Astrocyte (in vitro differentiated cells and primary cell): ENCODE measurements at regions not wholly inside any gene's neighbourhood (a gene's known extent, or its start where the extent isn't known, plus 50 kb on each side); places are given as distances from the start of the nearest gene placed in this dataset.

Experiments used
- DNase-seq: peaks from one replicate; pipeline ENCODE4 v3.0.0-alpha.2; 2010; ENCODE audit warnings: low read depth
- FAIRE-seq: peaks from 2 replicates; lab custom pipeline; 2011; peaks lifted over from hg19 to GRCh38; lab: Jason Lieb, UNC
- H2AFZ ChIP-seq: 2 replicates; pipeline ENCODE4 v1.6.0; 2012; ENCODE audit warnings: low read depth, low read length, inconsistent platforms
- H3K27ac ChIP-seq: 2 replicates; pipeline ENCODE4 v1.5.1; 2011; ENCODE audit warnings: low read depth, low read length, inconsistent platforms
- H3K27me3 ChIP-seq: 2 replicates; pipeline ENCODE4 v1.6.0; 2011; ENCODE audit warnings: low read length, inconsistent platforms; ENCODE audit not compliant: insufficient read depth
- H3K36me3 ChIP-seq: 2 replicates; pipeline ENCODE4 v1.5.1; 2011; ENCODE audit warnings: low read length, inconsistent platforms; ENCODE audit not compliant: insufficient read depth
- H3K4me1 ChIP-seq: 2 replicates; pipeline ENCODE4 v1.5.1; 2011; ENCODE audit warnings: low read length, inconsistent platforms; ENCODE audit not compliant: insufficient read depth
- H3K4me2 ChIP-seq: 2 replicates; pipeline ENCODE4 v1.6.0; 2012; ENCODE audit warnings: low read length, inconsistent platforms
- H3K4me3 ChIP-seq: 2 replicates; pipeline ENCODE4 v1.5.1; 2011; ENCODE audit warnings: low read depth, mild to moderate bottlenecking, low read length, inconsistent platforms; ENCODE audit not compliant: insufficient read depth
- H3K79me2 ChIP-seq: 2 replicates; pipeline ENCODE4 v1.6.0; 2012; ENCODE audit warnings: mild to moderate bottlenecking, low read length, inconsistent platforms; ENCODE audit not compliant: insufficient read depth
- H3K9ac ChIP-seq: 2 replicates; pipeline ENCODE4 v1.6.0; 2012; ENCODE audit warnings: mild to moderate bottlenecking, low read length, inconsistent platforms
- H3K9me3 ChIP-seq: 2 replicates; pipeline ENCODE4 v1.5.1; 2012; ENCODE audit warnings: low read depth, mild to moderate bottlenecking, low read length, inconsistent platforms; ENCODE audit not compliant: insufficient read depth
- H4K20me1 ChIP-seq: 2 replicates; pipeline ENCODE4 v1.6.0; 2012; ENCODE audit warnings: low read length, inconsistent platforms; ENCODE audit not compliant: insufficient read depth
- H3K27ac Mint-ChIP-seq: one replicate; pipeline ENCODE4 v1.8.0; 2021; ENCODE audit warnings: mild to moderate bottlenecking, mixed read lengths; ENCODE audit not compliant: unreplicated experiment
- H3K27me3 Mint-ChIP-seq: one replicate; pipeline ENCODE4 v1.8.0; 2021; ENCODE audit warnings: low read depth, mixed read lengths; ENCODE audit not compliant: unreplicated experiment
- H3K36me3 Mint-ChIP-seq: one replicate; pipeline ENCODE4 v1.8.0; 2021; ENCODE audit warnings: low read depth, mixed read lengths; ENCODE audit not compliant: unreplicated experiment
- H3K4me1 Mint-ChIP-seq: one replicate; pipeline ENCODE4 v1.8.0; 2021; ENCODE audit warnings: low read depth, mixed read lengths; ENCODE audit not compliant: unreplicated experiment
- H3K4me3 Mint-ChIP-seq: one replicate; pipeline ENCODE4 v1.8.0; 2021; ENCODE audit warnings: mild to moderate bottlenecking, moderate library complexity, mixed read lengths; ENCODE audit not compliant: unreplicated experiment
- H3K9me3 Mint-ChIP-seq: one replicate; pipeline ENCODE4 v1.8.0; 2021; ENCODE audit warnings: mild to moderate bottlenecking, mixed read lengths; ENCODE audit not compliant: unreplicated experiment
- CTCF ChIP-seq: IDR thresholded peaks from 2 replicates; pipeline ENCODE4 v1.5.1; 2011; ENCODE audit warnings: low read depth, mild to moderate bottlenecking, inconsistent platforms, low read length, moderate library complexity; ENCODE audit not compliant: insufficient read depth
- EZH2 ChIP-seq: IDR thresholded peaks from 2 replicates; pipeline ENCODE4 v1.6.1; 2012; ENCODE audit warnings: mild to moderate bottlenecking, low read length, inconsistent platforms; ENCODE audit not compliant: insufficient read depth

- Histone ChIP-seq H2AFZ (no peak overlapping the region), H3K9me3 (no peaks in the 10 kb centered on the region), H3K79me2 (no peaks in the 10 kb centered on the region), H3K4me2 (no peak overlapping the region), H3K9ac (no peak overlapping the region), H3K4me1 (peaks cover 8% of the 10 kb centered on the region), H4K20me1 (no peaks in the 10 kb centered on the region), H3K27ac (no peak overlapping the region), H3K4me3 (no peak overlapping the region), H3K36me3 (no peaks in the 10 kb centered on the region), H3K27me3 (peaks cover 3% of the 10 kb centered on the region)
- no peak overlapping the region for H3K4me3 Mint-ChIP-seq
- H3K36me3 Mint-ChIP-seq = no peaks in the 10 kb centered on the region
- DNase-seq (no peak), FAIRE-seq (no peak)
- TF ChIP-seq CTCF = no peak
- no peak for TF ChIP-seq EZH2
- peaks cover 8% of the 10 kb centered on the region for H3K27me3 Mint-ChIP-seq
- H3K9me3 Mint-ChIP-seq = peaks cover 6% of the 10 kb centered on the region
- peaks cover 13% of the 10 kb centered on the region for H3K4me1 Mint-ChIP-seq
- no peak overlapping the region for H3K27ac Mint-ChIP-seq
Observed at GRCh38 chr21:43325036-43325435, 101.9 kb downstream of the SIK1 start.

GRCh38 chr21:43324596-43324995 lies 102.3 kb downstream of the SIK1 start:
- Histone ChIP-seq H3K4me3 (no peak overlapping the region), H3K4me1 (peaks cover 8% of the 10 kb centered on the region), H3K36me3 (no peaks in the 10 kb centered on the region), H3K9ac (no peak overlapping the region), H3K27ac (no peak overlapping the region), H3K27me3 (peaks cover 3% of the 10 kb centered on the region), H3K4me2 (no peak overlapping the region), H2AFZ (no peak overlapping the region), H3K9me3 (no peaks in the 10 kb centered on the region), H3K79me2 (no peaks in the 10 kb centered on the region), H4K20me1 (no peaks in the 10 kb centered on the region)
- TF ChIP-seq EZH2 (no peak), CTCF (no peak)
- no peak for FAIRE-seq
- Mint-ChIP-seq H3K9me3 (peaks cover 6% of the 10 kb centered on the region), H3K4me3 (no peak overlapping the region), H3K27ac (no peak overlapping the region), H3K4me1 (peaks cover 16% of the 10 kb centered on the region), H3K36me3 (no peaks in the 10 kb centered on the region), H3K27me3 (peaks cover 8% of the 10 kb centered on the region)
- no peak for DNase-seq

- H4K20me1 ChIP-seq = no peaks in the 10 kb centered on the region
- no peak for DNase-seq
- H3K9ac ChIP-seq = no peak overlapping the region
- no peak overlapping the region for H3K4me2 ChIP-seq
- no peaks in the 10 kb centered on the region for H3K9me3 ChIP-seq
- H3K4me3 ChIP-seq = no peak overlapping the region
- peaks cover 22% of the 10 kb centered on the region for H3K4me1 Mint-ChIP-seq
- H3K36me3 Mint-ChIP-seq = no peaks in the 10 kb centered on the region
- peaks cover 15% of the 10 kb centered on the region for H3K4me1 ChIP-seq
- H3K27me3 ChIP-seq = peaks cover 3% of the 10 kb centered on the region
- TF ChIP-seq EZH2 = no peak
- no peak for TF ChIP-seq CTCF
- no peak overlapping the region for H3K4me3 Mint-ChIP-seq
- no peaks in the 10 kb centered on the region for H3K36me3 ChIP-seq
- H3K27ac Mint-ChIP-seq = no peak overlapping the region
- no peak overlapping the region for H3K27ac ChIP-seq
- FAIRE-seq = no peak
- no peaks in the 10 kb centered on the region for H3K79me2 ChIP-seq
- peaks cover 6% of the 10 kb centered on the region for H3K9me3 Mint-ChIP-seq
- H2AFZ ChIP-seq = no peak overlapping the region
- peaks cover 9% of the 10 kb centered on the region for H3K27me3 Mint-ChIP-seq
Observed at GRCh38 chr21:43323244-43324005, 103.5 kb downstream of the SIK1 start.
